K562 (cell line): ENCODE measurements at regions not wholly inside any gene's neighbourhood (a gene's known extent, or its start where the extent isn't known, plus 50 kb on each side); places are given as distances from the start of the nearest gene placed in this dataset.

Experiments
- FOXP4 ChIP-seq: sonication (generic); formaldehyde crosslinking; IDR thresholded peaks from 2 replicates; pipeline ENCODE4 v1.8.0; 2022; ENCODE audit warnings: mild to moderate bottlenecking, missing genetic modification reagents, borderline replicate concordance
- MGA ChIP-seq: fragments of 450-650 bp; IDR thresholded peaks from 2 replicates; pipeline ENCODE4 v1.6.1; 2016; ENCODE audit warnings: mild to moderate bottlenecking, moderate library complexity

- TF ChIP-seq FOXP4 (CRISPR knock-in tag), result peak; percentile 62; the same call in 1 of the 2 replicates
- TF ChIP-seq MGA, result 0 out of 2 replicates have a peak, but pooled peaks have one; percentile 38
Observed at GRCh38 chr11:69400771-69401590, 80.5 kb upstream of the LINC01488 start (continued).
